H9 (cell line): ENCODE measurements at regions not wholly inside any gene's neighbourhood (a gene's known extent, or its start where the extent isn't known, plus 50 kb on each side); places are given as distances from the start of the nearest gene placed in this dataset.

Experiments used
- DNase-seq: peaks from one replicate; pipeline ENCODE4 v3.0.0-alpha.2; 2017
- H2AFZ ChIP-seq: one replicate; pipeline ENCODE4 v1.6.1; 2013; ENCODE audit warnings: mild to moderate bottlenecking, low read length, control low read depth, moderate library complexity
- H2AK5ac ChIP-seq: 2 replicates; pipeline ENCODE4 v1.6.1; 2013; ENCODE audit warnings: low read length, control low read depth, mixed read lengths; ENCODE audit not compliant: insufficient read length
- H2BK120ac ChIP-seq: one replicate; pipeline ENCODE4 v1.6.1; 2013; ENCODE audit warnings: low read depth, mild to moderate bottlenecking, low read length, control low read depth, inconsistent platforms; ENCODE audit not compliant: poor library complexity, severe bottlenecking
- H2BK12ac ChIP-seq: 2 replicates; pipeline ENCODE4 v1.6.1; 2013; ENCODE audit warnings: low read length, control low read depth, mixed read lengths, low read depth; ENCODE audit not compliant: insufficient read length
- H2BK15ac ChIP-seq: 2 replicates; pipeline ENCODE4 v1.6.1; 2013; ENCODE audit warnings: low read depth, low read length, control low read depth
- H2BK20ac ChIP-seq: one replicate; pipeline ENCODE4 v1.6.1; 2013; ENCODE audit warnings: low read depth, mild to moderate bottlenecking, low read length, control low read depth, inconsistent platforms; ENCODE audit not compliant: poor library complexity, severe bottlenecking
- H2BK5ac ChIP-seq: 2 replicates; pipeline ENCODE4 v1.6.1; 2013; ENCODE audit warnings: low read length, control low read depth, mixed read lengths; ENCODE audit not compliant: insufficient read length
- H3K14ac ChIP-seq: 2 replicates; pipeline ENCODE4 v1.6.1; 2013; ENCODE audit warnings: low read length, control low read depth; ENCODE audit not compliant: insufficient read depth
- H3K18ac ChIP-seq: 2 replicates; pipeline ENCODE4 v1.6.1; 2013; ENCODE audit warnings: low read depth, mild to moderate bottlenecking, mixed read lengths, low read length, control low read depth; ENCODE audit not compliant: insufficient read length
- H3K23ac ChIP-seq: 2 replicates; pipeline ENCODE4 v1.6.1; 2013; ENCODE audit warnings: low read length, control low read depth, mixed read lengths, low read depth; ENCODE audit not compliant: insufficient read length
- H3K23me2 ChIP-seq: 2 replicates; pipeline ENCODE4 v1.6.1; 2013; ENCODE audit warnings: low read depth, mild to moderate bottlenecking, mixed read lengths, low read length, control low read depth; ENCODE audit not compliant: insufficient read length, poor library complexity, severe bottlenecking
- H3K27ac ChIP-seq: 2 replicates; pipeline ENCODE4 v1.5.1; 2013; ENCODE audit warnings: low read length, control low read depth, mixed read lengths, low read depth; ENCODE audit not compliant: insufficient read length
- H3K27me3 ChIP-seq: 2 replicates; pipeline ENCODE4 v1.6.1; 2013; ENCODE audit warnings: low read length, control low read depth, inconsistent platforms; ENCODE audit not compliant: insufficient read depth
- H3K4ac ChIP-seq: 2 replicates; pipeline ENCODE4 v1.6.1; 2013; ENCODE audit warnings: low read depth, mild to moderate bottlenecking, control low read depth, inconsistent platforms, low read length, moderate library complexity
- H3K4me1 ChIP-seq: 2 replicates; pipeline ENCODE4 v1.6.1; 2013; ENCODE audit warnings: low read length, control low read depth, inconsistent platforms; ENCODE audit not compliant: insufficient read depth
- H3K4me2 ChIP-seq: 2 replicates; pipeline ENCODE4 v1.6.1; 2013; ENCODE audit warnings: low read length, control low read depth, mixed read lengths; ENCODE audit not compliant: insufficient read length, insufficient read depth
- H3K56ac ChIP-seq: 2 replicates; pipeline ENCODE4 v1.6.1; 2013; ENCODE audit warnings: low read depth, mild to moderate bottlenecking, mixed read lengths, low read length, control low read depth; ENCODE audit not compliant: insufficient read length
- H3K79me1 ChIP-seq: 2 replicates; pipeline ENCODE4 v1.6.1; 2013; ENCODE audit warnings: low read depth, mild to moderate bottlenecking, moderate library complexity, low read length, control low read depth, inconsistent platforms; ENCODE audit not compliant: insufficient read depth, poor library complexity, severe bottlenecking
- H3K79me2 ChIP-seq: 2 replicates; pipeline ENCODE4 v1.6.1; 2013; ENCODE audit warnings: low read length, control low read depth, inconsistent platforms; ENCODE audit not compliant: insufficient read depth
- H3K9ac ChIP-seq: 2 replicates; pipeline ENCODE4 v1.6.1; 2013; ENCODE audit warnings: low read length, control low read depth, mixed read lengths; ENCODE audit not compliant: insufficient read length; ENCODE audit errors: extremely low read depth
- H3K9me3 ChIP-seq: one replicate; pipeline ENCODE4 v1.6.1; 2013; ENCODE audit warnings: low read depth, low read length, inconsistent platforms; ENCODE audit not compliant: control insufficient read depth
- H3T11ph ChIP-seq: one replicate; pipeline ENCODE4 v1.6.1; 2013; ENCODE audit warnings: mild to moderate bottlenecking, low read length, control low read depth, inconsistent platforms
- H4K20me1 ChIP-seq: one replicate; pipeline ENCODE4 v1.6.1; 2013; ENCODE audit not compliant: control insufficient read depth, insufficient read length, insufficient read depth
- H4K5ac ChIP-seq: 2 replicates; pipeline ENCODE4 v1.6.1; 2013; ENCODE audit warnings: low read depth, mild to moderate bottlenecking, mixed read lengths, low read length, control low read depth; ENCODE audit not compliant: insufficient read length
- H4K8ac ChIP-seq: replicated peaks from 2 replicates; pipeline ENCODE4 v1.6.1; 2013; ENCODE audit warnings: low read length, control low read depth, mixed read lengths, low read depth; ENCODE audit not compliant: insufficient read length
- H4K91ac ChIP-seq: 2 replicates; pipeline ENCODE4 v1.6.1; 2013; ENCODE audit warnings: low read depth, mild to moderate bottlenecking, moderate library complexity, mixed read lengths, low read length, control low read depth; ENCODE audit not compliant: insufficient read length
- H3K27ac Mint-ChIP-seq, 3 experiments: 2 replicates in 2 of 3; 3 replicates in 1 of 3; pipeline ENCODE4 v1.8.0; 2020 to 2021; ENCODE audit warnings: mixed read lengths in 3 of 3, mild to moderate bottlenecking in 1 of 3, moderate library complexity in 1 of 3
- H3K27me3 Mint-ChIP-seq: 2 replicates; pipeline ENCODE4 v1.8.0; 2021; ENCODE audit warnings: low read depth, mild to moderate bottlenecking, moderate library complexity, mixed read lengths
- H3K36me3 Mint-ChIP-seq, 3 experiments: 2 replicates in 2 of 3; 3 replicates in 1 of 3; pipeline ENCODE4 v1.8.0; 2020 to 2021; ENCODE audit warnings: low read depth in 3 of 3, mixed read lengths in 3 of 3; ENCODE audit not compliant: insufficient read depth in 1 of 3
- H3K4me1 Mint-ChIP-seq, 2 experiments: 2 replicates each; pipeline ENCODE4 v1.8.0; 2020; ENCODE audit warnings: mixed read lengths in 2 of 2
- H3K4me3 Mint-ChIP-seq, 2 experiments: 2 replicates in 1 of 2; 3 replicates in 1 of 2; pipeline ENCODE4 v1.8.0; 2020 to 2021; ENCODE audit warnings: mild to moderate bottlenecking in 2 of 2, mixed read lengths in 2 of 2, moderate library complexity in 1 of 2
- H3K9me3 Mint-ChIP-seq, 2 experiments: 2 replicates in 1 of 2; 3 replicates in 1 of 2; pipeline ENCODE4 v1.8.0; 2020; ENCODE audit warnings: mild to moderate bottlenecking in 2 of 2, mixed read lengths in 2 of 2, moderate library complexity in 1 of 2
- WGBS: extraction: QIAGEN DNeasy Blood & Tissue Kit; methylation state at CpG from one replicate; pipeline ENCODE4 v1.1.7; 2013; ENCODE audit warnings: missing lambda C conversion rate, low lambda C conversion rate, mixed read lengths; ENCODE audit not compliant: insufficient read length; ENCODE audit errors: extremely low coverage; 5-methylcytosine and 5-hydroxymethylcytosine counted together
- TF ChIP-seq, protein P1 (sequence below): fragments of 200-600 bp; sonication (generic); conservative IDR thresholded peaks from 3 replicates; pipeline ENCODE4 v1.8.0; 2021; ENCODE audit warnings: antibody characterized with exemption, mild to moderate bottlenecking

DNA sequence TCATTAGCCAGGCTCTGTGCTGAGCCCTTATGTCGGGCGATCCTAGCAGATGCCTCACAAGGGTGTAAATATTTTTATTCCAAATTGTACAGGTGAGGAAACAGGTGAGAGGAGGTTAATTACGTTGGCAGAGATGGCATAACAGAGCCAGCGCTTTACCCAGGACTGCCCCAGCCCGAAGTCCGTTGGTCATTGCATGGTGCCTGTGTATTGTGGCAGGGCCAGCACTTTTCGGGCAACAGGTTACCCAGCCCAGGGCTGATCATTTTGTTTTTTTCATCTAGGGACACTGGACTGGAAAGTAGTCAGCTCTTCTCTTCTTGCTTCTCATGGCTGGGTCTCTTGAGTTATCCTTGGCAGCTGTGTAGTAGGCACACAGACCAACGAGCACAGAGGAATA is 202.2 kb upstream of the NAV2 start:
- Histone ChIP-seq H2AK5ac (no peak overlapping the region), H4K91ac (no peak overlapping the region), H3K79me1 (no peaks in the 10 kb centered on the region), H3K23me2 (no peaks in the 10 kb centered on the region), H3K4me2 (no peak overlapping the region), H2BK20ac (no peak overlapping the region), H3K9me3 (no peaks in the 10 kb centered on the region), H3T11ph (no peak overlapping the region), H2BK5ac (no peak overlapping the region), H2BK12ac (no peak overlapping the region), H3K4me1 (no peaks in the 10 kb centered on the region), H3K27me3 (no peaks in the 10 kb centered on the region), H3K56ac (no peak overlapping the region), H2BK120ac (no peak overlapping the region), H2BK15ac (no peak overlapping the region), H4K8ac (no peak overlapping the region), H3K4ac (no peak overlapping the region), H3K23ac (no peak overlapping the region), H3K18ac (no peak overlapping the region), H3K79me2 (no peaks in the 10 kb centered on the region), H4K20me1 (no peaks in the 10 kb centered on the region), H4K5ac (no peak overlapping the region), H3K27ac (no peak overlapping the region), H3K9ac (no peak overlapping the region), H3K14ac (no peak overlapping the region), H2AFZ (no peak overlapping the region)
- TF ChIP-seq, protein P1, sequence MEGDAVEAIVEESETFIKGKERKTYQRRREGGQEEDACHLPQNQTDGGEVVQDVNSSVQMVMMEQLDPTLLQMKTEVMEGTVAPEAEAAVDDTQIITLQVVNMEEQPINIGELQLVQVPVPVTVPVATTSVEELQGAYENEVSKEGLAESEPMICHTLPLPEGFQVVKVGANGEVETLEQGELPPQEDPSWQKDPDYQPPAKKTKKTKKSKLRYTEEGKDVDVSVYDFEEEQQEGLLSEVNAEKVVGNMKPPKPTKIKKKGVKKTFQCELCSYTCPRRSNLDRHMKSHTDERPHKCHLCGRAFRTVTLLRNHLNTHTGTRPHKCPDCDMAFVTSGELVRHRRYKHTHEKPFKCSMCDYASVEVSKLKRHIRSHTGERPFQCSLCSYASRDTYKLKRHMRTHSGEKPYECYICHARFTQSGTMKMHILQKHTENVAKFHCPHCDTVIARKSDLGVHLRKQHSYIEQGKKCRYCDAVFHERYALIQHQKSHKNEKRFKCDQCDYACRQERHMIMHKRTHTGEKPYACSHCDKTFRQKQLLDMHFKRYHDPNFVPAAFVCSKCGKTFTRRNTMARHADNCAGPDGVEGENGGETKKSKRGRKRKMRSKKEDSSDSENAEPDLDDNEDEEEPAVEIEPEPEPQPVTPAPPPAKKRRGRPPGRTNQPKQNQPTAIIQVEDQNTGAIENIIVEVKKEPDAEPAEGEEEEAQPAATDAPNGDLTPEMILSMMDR: no peak
- H3K36me3 Mint-ChIP-seq: no peaks in the 10 kb centered on the region
- no peak overlapping the region for H3K4me3 Mint-ChIP-seq
- no CpG with 5 or more reads among the region's 8 CpGs for WGBS
- H3K4me1 Mint-ChIP-seq: peaks cover 0 to 9% of the 10 kb centered on the region in 2 experiments; a peak in 1 of 4 replicates
- no peak overlapping the region for H3K27ac Mint-ChIP-seq
- no peak for DNase-seq
- H3K9me3 Mint-ChIP-seq: no peaks in the 10 kb centered on the region
- peaks cover 28% of the 10 kb centered on the region for H3K27me3 Mint-ChIP-seq
